ENCODE measurements at regions not wholly inside any gene's neighbourhood (a gene's known extent, or its start where the extent isn't known, plus 50 kb on each side); places are given as distances from the start of the nearest gene placed in this dataset.

GRCh38 chr6:55957961-55958422 is 82.6 kb upstream of the BMP5 start:
- ChIA-PET POLR2A (no interaction called here), CTCF (interaction anchor here (2.2 kb wide), 1 partner anchor 334 kb away, joined by 7 read pairs; no protein-coding TSS in a partner anchor)
- Mint-ChIP-seq H3K9me3 (no peaks in the 10 kb centered on the region), H3K4me1 (peaks cover 18% of the 10 kb centered on the region), H3K27ac (no peak overlapping the region), H3K4me3 (no peak overlapping the region), H3K36me3 (no peaks in the 10 kb centered on the region), H3K27me3 (ENCODE audit: low read depth) (no peaks in the 10 kb centered on the region)
- TF ChIP-seq ERG (CRISPR knock-in tag; IDR thresholded peaks at IDR 0.05): no peak
- no peak for TF ChIP-seq TEAD1 (CRISPR knock-in tag; IDR thresholded peaks at IDR 0.05)
- no peak for TF ChIP-seq ZNF219 (CRISPR knock-in tag; IDR thresholded peaks at IDR 0.05; ENCODE audit: borderline replicate concordance)
- no peak for TF ChIP-seq SP1 (CRISPR knock-in tag; conservative IDR thresholded peaks at IDR 0.05)
- no peak for TF ChIP-seq ZNF138 (CRISPR knock-in tag; conservative IDR thresholded peaks at IDR 0.05)
- TF ChIP-seq STAT6 (CRISPR knock-in tag; conservative IDR thresholded peaks at IDR 0.05; ENCODE audit: low read depth): no peak
- TF ChIP-seq ATF6 (CRISPR knock-in tag; IDR thresholded peaks at IDR 0.05): no peak
- no peak for TF ChIP-seq OVOL2 (CRISPR knock-in tag; IDR thresholded peaks at IDR 0.05; ENCODE audit: borderline replicate concordance)
- ATAC-seq: no peak
- DNase-seq (ENCODE audit: low spot score): no peak

GRCh38 chr6:55955684-55956083 is 80.3 kb upstream of the BMP5 start:
- ATAC-seq: no peak
- peaks cover 9% of the 10 kb centered on the region for H3K9me3 Mint-ChIP-seq
- ChIA-PET CTCF (interaction anchor here (1.1 to 1.4 kb wide), 2 partner anchors 14 to 509 kb away, joined by 3 read pairs; no protein-coding TSS in a partner anchor), POLR2A (no interaction called here)
- no peak for DNase-seq (ENCODE audit: low spot score)
- H3K27me3 Mint-ChIP-seq (ENCODE audit: low read depth): no peaks in the 10 kb centered on the region
- peaks cover 11% of the 10 kb centered on the region; the same call in 1 of the 2 replicates for H3K36me3 Mint-ChIP-seq
- no peak overlapping the region for H3K27ac Mint-ChIP-seq
- no peak overlapping the region for H3K4me3 Mint-ChIP-seq
- H3K4me1 Mint-ChIP-seq: peaks cover 18% of the 10 kb centered on the region
- TF ChIP-seq ZNF281 (CRISPR knock-in tag; IDR thresholded peaks at IDR 0.05) (no peak), AR (CRISPR knock-in tag; IDR thresholded peaks at IDR 0.05) (no peak), AFF4 (CRISPR knock-in tag; IDR thresholded peaks at IDR 0.05; ENCODE audit: borderline replicate concordance) (no peak), SMAD3 (CRISPR knock-in tag; IDR thresholded peaks at IDR 0.05; ENCODE audit: borderline replicate concordance) (no peak), ATF2 (CRISPR knock-in tag; IDR thresholded peaks at IDR 0.05; ENCODE audit: borderline replicate concordance, low read depth) (no peak), ESRRA (CRISPR knock-in tag; IDR thresholded peaks at IDR 0.05; ENCODE audit: borderline replicate concordance) (no peak), ERG (CRISPR knock-in tag; IDR thresholded peaks at IDR 0.05) (no peak), EMX1 (CRISPR knock-in tag; IDR thresholded peaks at IDR 0.05) (no peak), ZNF219 (CRISPR knock-in tag; IDR thresholded peaks at IDR 0.05; ENCODE audit: borderline replicate concordance) (no peak)

All from WTC11 (cell line).